GM21515 (cell line): ENCODE measurements at regions not wholly inside any gene's neighbourhood (a gene's known extent, or its start where the extent isn't known, plus 50 kb on each side); places are given as distances from the start of the nearest gene placed in this dataset.

Experiments used
- ATAC-seq: cut with Tn5 transposase; IDR thresholded peaks from one replicate; pipeline ENCODE4 v1.9.1; 2021; ENCODE audit not compliant: unreplicated experiment

DNA sequence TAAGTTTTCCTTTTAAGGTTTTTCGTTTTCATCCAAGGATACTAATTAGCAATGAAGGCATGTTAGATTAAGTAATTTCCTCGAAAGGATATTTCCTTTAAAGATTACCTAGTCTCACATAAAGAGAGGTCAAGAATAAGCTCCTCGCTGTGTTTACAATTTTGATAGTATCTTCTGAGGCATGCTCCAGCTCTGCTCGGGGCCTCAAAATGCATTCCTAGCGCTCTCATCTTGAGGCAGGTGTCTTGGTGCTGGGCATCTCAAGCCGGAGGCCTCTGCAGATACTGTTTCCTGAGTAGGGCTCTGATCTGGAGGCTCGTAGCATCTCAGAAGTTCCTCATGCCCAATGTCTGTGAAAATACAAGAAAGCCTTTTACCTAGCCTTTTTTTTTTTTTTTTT is 128.6 kb upstream of the SNX19 start:
- no peak for ATAC-seq

DNA sequence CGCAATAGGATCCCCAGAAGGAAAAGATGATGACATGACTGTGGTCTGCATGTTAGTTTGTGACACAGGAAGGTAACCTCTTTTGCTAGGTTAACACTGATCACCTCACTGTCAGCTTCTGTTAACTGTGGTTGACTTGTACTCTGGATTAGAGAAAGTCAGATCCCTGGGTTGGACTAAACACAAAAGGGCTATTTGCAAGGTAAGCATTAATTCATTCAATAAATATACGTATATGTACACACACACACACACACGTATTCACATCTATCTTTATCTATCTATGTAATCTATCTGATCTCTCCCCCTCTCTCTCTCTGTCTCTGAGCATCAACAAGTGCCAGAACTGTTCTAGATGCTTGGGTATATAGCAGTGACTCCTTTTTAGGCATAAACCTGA is 136.1 kb upstream of the SNX19 start:
- no peak for ATAC-seq

GRCh38 chr11:131056036-131056435 is 139.8 kb upstream of the SNX19 start:
- no peak for ATAC-seq

- no peak for ATAC-seq
Measured at GRCh38 chr11:131063638-131064037, 147.4 kb upstream of the SNX19 start.

GRCh38 chr11:131064373-131064991 is 148.2 kb upstream of the SNX19 start:
- ATAC-seq = peak; percentile 81

DNA sequence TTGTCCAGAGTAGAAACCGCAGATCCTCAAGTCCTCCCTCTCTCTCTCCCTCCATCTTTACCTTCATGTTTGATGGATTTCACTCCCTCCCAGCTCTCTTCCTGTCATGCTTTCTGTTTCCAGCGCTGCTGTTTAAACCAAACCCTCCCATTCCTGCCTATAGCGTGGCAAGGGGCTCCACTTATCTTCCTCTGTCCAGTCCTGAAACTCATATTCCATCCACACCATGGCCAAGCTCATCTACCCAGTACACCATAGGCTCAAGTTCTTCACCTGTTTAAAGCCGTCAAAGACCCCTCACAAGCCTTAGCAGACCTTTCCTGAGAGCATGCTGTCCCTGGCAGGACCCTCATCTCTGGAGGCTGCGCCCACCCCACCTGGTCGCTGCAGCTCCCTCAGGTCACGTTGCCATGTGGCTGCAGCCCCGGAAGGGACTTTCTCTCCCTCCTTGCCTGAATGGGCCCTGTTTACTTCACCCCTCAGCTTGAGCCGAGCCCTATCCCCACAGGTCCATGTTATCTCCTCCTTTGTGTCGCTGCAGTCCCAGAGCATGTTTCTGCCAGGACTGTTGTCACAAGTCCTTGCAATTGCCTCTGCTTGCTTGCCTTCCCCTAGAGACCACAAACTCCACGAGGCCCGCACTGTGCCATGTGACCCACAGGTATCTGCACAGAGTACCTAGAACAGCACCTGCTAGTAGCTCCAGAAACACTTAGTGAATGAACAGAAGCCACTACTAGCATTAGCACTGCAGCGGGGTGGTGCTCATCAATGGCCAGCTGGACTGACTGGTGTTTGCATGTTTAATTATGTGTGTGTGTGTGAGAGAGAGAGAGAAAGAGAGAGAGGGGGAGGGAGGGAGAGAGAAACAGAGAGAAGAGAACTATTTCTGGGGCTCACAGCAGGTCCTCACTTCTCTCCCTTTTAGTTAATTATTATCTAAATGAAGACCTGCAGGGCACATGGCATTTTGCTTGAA is 149.4 kb upstream of the SNX19 start:
- ATAC-seq = no peak

DNA sequence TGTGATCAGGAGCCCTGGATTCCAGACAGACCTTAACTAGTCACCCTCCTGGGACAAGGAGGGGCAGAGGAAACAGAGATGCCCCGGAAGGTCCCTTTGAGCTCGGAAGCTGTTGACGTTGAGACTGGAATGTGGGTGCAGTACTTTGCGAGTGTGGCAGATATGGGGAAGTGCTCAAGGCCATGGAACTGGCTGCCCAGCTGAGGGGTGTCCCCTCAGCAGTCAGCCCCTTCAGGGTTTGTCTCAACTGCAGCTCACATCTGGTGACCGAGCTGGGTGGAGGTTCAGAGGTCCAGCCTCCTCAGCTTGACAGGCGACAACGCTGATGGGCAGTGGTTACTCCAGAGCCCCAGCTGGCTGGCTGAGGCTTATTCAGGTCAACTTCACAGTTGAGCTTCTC is 150.3 kb upstream of the SNX19 start:
- no peak for ATAC-seq

DNA sequence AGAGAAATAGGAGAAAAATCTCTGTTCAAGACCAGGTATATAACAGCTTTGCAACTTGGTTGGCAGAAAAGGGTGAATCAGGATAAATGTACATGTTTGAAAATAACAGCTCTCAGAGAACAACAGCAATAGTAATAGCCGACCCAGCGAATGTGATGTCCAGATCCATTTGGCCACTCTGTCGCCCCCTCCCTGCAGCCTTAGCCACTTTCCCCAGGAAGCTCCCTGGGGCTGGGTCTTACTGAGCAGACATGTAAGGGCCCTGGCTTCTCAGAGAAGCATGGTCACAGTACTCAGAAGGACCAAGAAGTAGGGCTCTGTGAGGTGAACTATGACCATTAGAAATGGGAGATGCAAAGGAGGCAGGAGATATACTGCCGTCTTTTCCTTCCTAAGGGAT is 154.1 kb upstream of the SNX19 start:
- no peak for ATAC-seq

GRCh38 chr11:131073167-131073566 is 156.9 kb upstream of the SNX19 start:
- ATAC-seq = no peak

DNA sequence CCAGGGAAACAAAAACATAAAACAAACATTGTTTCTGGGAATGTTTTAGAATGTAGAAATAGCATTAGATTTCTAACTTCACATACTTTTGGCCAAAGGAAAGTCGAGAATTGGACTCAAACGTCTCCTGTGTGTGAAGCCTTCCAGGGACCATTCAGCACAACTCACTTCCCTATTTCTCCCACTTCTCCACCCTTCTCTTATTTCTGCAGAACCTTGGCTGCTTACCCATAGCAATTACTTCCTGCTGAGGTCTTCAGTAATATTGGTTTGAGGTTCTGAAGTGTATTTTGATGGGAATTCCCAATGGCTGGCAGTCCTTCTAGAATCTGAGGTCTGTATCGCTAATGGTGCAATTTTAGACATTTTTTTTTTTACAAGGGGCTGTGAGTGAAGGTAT is 158.3 kb upstream of the SNX19 start:
- ATAC-seq = no peak

- no peak for ATAC-seq
Measured at GRCh38 chr11:131077340-131077739, 161.1 kb upstream of the SNX19 start.

- no peak for ATAC-seq
Measured at GRCh38 chr11:131079036-131079435, 162.8 kb upstream of the SNX19 start.

DNA sequence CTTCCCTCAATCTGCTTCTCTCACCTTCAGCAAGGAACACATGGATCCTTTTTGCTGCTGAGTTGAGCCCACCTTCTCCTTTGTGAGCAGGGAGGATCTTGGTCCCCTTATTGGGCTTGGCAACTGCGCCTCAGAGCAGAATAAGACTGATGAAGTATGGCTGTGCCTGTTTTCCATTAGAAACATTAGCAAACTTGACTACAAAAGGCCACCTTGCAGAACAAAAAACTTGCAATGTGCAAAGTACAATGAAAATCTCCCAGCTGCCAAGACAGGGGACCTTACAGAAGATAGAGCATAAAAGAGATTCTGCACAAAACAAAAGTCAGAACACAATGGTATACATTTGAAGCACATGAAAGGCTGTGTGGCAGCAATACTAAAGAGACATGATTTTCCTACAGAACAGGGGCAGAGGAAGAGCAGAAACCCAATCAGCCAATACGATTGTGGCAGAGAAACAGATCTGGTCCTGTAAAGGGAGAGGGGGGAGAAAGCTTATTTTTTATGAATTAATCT is 173.5 kb upstream of the SNX19 start:
- no peak for ATAC-seq

DNA sequence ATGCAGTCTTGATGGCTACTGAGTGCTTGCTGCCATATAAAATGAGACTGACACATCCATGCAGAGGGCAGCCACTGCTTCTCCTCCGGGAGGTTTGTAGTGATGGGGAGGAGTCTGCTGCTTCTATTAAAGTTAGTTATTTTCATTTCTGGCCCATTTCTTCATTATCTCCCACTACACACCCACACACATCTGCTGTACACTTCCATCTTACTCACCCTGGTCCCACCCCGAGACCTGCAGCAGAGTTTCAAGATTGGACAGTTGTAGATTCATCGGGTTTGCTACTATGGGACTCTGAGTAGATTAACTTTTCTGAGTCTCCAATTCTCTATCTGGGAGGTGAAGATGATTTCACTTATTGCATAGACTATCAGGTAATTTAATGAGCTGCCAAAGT is 176.2 kb upstream of the SNX19 start:
- no peak for ATAC-seq

DNA sequence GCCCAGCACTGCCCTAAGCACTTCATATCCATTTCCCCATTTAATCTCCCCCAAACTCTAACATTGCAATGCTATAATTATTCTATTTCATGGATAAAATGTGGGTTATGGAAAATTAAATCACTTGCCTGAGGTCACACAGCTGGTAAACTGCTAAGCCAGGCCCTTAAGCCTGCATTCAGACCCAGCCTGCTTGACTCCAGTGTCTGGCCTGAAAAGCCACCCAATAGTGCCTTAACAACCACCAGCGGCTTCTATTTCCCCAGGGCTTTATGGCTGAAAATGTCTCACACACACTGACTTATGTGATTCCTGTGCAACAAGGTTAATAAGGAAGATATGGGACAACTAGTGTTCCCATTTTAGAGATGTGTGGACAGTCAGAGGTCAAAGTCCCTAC is 178.5 kb upstream of the SNX19 start:
- ATAC-seq = no peak

DNA sequence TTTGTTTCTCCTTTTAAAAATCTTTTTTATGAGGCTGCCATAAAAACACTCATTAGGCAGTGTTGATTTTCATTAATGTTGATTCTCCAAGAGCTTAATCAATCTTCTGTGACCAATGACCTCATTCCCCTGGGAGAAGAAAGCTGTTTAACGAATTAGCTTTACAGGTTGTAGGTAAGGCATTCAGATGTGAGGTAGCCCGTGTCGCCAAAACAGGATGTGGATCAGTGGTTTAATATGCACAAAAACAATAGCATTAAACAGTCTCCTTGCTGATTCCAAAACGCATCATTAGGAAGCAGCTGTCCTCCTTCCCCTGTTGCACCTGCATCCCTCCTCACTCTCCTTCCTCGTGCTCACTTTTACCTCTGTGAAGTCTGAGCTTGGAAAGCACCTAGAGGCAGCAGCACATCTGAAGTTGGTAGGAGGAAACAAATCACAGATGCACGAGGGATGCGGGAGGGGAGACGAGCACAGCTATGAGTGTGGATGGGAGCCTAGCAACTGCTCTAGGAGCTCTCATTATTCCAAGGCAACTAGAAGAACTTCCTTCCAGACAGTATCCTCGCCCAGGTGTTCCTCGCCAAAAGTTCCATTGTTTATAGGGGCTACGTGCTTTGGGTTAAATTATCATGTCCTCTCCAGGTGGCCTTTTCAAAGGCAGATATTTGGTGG is 179.4 kb upstream of the SNX19 start:
- ATAC-seq = no peak

GRCh38 chr11:131099013-131099412 is 182.7 kb upstream of the SNX19 start:
- no peak for ATAC-seq

DNA sequence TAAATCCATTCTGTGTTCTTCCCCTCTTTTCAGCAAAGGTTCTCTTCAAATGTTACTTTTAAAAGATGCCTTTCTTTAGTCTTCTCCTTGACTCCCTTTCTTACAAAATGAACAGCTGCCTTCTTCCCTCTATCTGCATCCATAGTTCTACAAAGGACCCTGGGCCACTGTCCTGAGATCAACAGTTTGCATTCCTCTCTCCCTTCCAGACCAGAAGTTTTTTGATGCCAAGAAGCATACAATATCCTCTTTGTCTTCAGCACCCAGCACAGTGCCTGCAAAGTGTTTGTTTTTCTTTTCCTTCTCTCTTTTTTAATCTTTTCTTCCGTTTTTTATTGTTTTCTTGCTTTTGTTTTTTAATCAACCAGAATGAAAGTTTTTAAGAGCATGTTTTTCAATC is 183.5 kb upstream of the SNX19 start:
- ATAC-seq = no peak

DNA sequence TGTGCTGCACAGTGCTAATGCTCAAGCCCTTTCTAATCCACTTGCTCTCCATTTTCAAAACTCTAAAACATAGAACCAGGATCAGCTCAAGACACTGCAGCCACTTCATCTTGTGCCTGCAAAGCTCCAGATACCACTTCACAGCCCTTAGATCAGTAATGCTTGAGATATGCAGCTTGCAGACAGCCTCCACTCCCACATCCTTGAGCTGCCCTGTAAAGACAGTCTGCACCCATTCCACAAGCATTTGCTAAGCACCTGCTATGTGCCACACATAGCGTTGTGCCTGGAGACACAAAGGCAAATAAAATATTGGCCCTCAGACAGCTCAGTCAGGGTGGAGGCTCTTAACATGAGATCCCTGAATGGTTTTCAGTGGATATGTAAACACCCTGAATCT is 192.5 kb upstream of the SNX19 start:
- ATAC-seq = no peak

DNA sequence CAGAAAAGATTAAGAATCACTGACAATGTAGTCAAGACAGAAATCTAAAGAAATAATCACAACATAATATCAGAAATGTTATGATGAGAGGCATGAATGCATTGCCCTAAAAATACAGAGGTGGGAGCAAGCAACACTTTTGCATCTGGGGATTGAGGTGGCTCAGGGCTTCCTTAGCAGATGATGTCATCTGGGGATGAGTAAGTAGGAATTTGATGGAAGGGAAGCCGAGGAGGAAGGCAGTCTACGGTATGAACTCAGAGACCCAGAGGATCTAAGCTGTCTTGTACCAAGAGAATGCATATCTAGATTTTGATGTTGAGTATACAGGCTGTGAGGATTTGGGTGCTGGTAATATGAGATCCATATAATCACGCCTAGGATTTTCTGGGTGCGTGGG is 193.0 kb upstream of the SNX19 start:
- no peak for ATAC-seq

DNA sequence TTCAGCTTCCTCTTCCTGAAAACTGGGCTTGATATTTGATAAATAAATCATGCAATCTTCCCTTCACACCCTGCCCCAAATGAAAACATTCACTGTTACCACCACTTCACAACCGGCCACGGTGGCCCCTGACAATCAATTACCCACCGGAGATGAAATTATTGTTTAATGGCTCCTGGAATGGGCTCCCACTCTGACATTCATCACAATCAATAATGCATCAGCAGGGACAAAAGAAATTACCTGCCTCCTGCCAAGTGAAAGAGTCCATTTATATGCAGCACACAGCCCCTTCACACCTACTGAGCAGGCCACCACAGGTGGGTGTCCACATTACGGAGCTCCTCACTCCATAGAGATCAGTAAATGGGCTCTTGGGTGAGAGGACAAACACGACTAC is 193.5 kb upstream of the SNX19 start:
- no peak for ATAC-seq

GRCh38 chr11:131111775-131112174 is 195.5 kb upstream of the SNX19 start:
- no peak for ATAC-seq
